HG03520 (cell line): ENCODE measurements at regions not wholly inside any gene's neighbourhood (a gene's known extent, or its start where the extent isn't known, plus 50 kb on each side); places are given as distances from the start of the nearest gene placed in this dataset.

Experiments
- ATAC-seq: cut with Tn5 transposase; IDR thresholded peaks from one replicate; pipeline ENCODE4 v1.9.1; 2021; ENCODE audit warnings: mild to moderate bottlenecking, moderate library complexity; ENCODE audit not compliant: unreplicated experiment

GRCh38 chrX:57204306-57204705, 67.1 kb upstream of the SPIN2A start:
- ATAC-seq, result no peak

- no peak for ATAC-seq
Measured at GRCh38 chrX:57211906-57212305, 74.6 kb upstream of the FAAH2 start.

GRCh38 chrX:57227691-57228090, 58.8 kb upstream of the FAAH2 start:
- no peak for ATAC-seq

GRCh38 chrX:57232658-57233360, 53.7 kb upstream of the FAAH2 start:
- ATAC-seq, result peak; percentile 85
